PC-3 (cell line): ENCODE measurements at regions not wholly inside any gene's neighbourhood (a gene's known extent, or its start where the extent isn't known, plus 50 kb on each side); places are given as distances from the start of the nearest gene placed in this dataset.

Experiments
- ATAC-seq: fragments of 200-7000 bp; cut with Tn5 transposase; 2 replicates; pipeline ENCODE4 v1.9.1; 2020; ENCODE audit warnings: mild to moderate bottlenecking, moderate library complexity
- BruUV-seq: library from RNA; stranded (reverse); fragments of 400-500 nt; replicated peaks from 2 replicates; lab custom pipeline; 2021; lab: Mats Ljungman, UMichigan
- CTCF ChIA-PET: fragments of 300-600 bp; sonication (Branson Sonifier 250); formaldehyde crosslinking; loops from one replicate; lab custom pipeline; 2022; ENCODE audit warnings: antibody characterized with exemption; lab: Charles Lee
- POLR2A ChIA-PET: fragments of 300-600 bp; sonication (Branson Sonifier 250); formaldehyde crosslinking; loops from one replicate; lab custom pipeline; 2022; ENCODE audit warnings: antibody characterized with exemption; ENCODE audit not compliant: unreplicated experiment; lab: Charles Lee
- DNase-seq: peaks from one replicate; pipeline ENCODE4 v3.0.0-alpha.2; 2015
- H2AFZ ChIP-seq: fragments of 300-600 bp; sonication (generic); 2 replicates; pipeline ENCODE4 v1.6.0; 2016; ENCODE audit warnings: antibody characterized with exemption, low read length
- H3F3A ChIP-seq: fragments of 300-600 bp; sonication (generic); one replicate; pipeline ENCODE4 v1.6.0; 2017; ENCODE audit warnings: antibody characterized with exemption, low read length, control low read depth, mild to moderate bottlenecking; ENCODE audit not compliant: unreplicated experiment
- H3K27ac ChIP-seq: fragments of 300-600 bp; sonication (generic); 2 replicates; pipeline ENCODE4 v1.5.1; 2016; ENCODE audit warnings: mild to moderate bottlenecking, low read length
- H3K27me3 ChIP-seq: fragments of 300-600 bp; sonication (generic); 2 replicates; pipeline ENCODE4 v1.6.1; 2016; ENCODE audit warnings: low read length, mixed read lengths
- H3K36me3 ChIP-seq: fragments of 300-600 bp; sonication (generic); 2 replicates; pipeline ENCODE4 v1.6.1; 2016; ENCODE audit warnings: low read depth, mixed run types, low read length, mixed read lengths
- H3K4me1 ChIP-seq: fragments of 300-600 bp; sonication (generic); 2 replicates; pipeline ENCODE4 v1.5.1; 2016; ENCODE audit warnings: low read length; ENCODE audit not compliant: insufficient read depth
- H3K4me2 ChIP-seq: fragments of 300-600 bp; sonication (generic); 2 replicates; pipeline ENCODE4 v1.6.0; 2016; ENCODE audit warnings: low read length
- H3K4me3 ChIP-seq: fragments of 300-600 bp; sonication (generic); 2 replicates; pipeline ENCODE4 v1.5.1; 2016; ENCODE audit warnings: mild to moderate bottlenecking, low read length, mixed read lengths
- H3K79me2 ChIP-seq: fragments of 300-600 bp; sonication (generic); 2 replicates; pipeline ENCODE4 v1.6.1; 2017; ENCODE audit warnings: low read length, mixed read lengths
- H3K9ac ChIP-seq: fragments of 300-600 bp; sonication (generic); 2 replicates; pipeline ENCODE4 v1.6.0; 2016; ENCODE audit warnings: mild to moderate bottlenecking, low read length
- H3K9me2 ChIP-seq: fragments of 300-600 bp; sonication (generic); replicated peaks from 2 replicates; pipeline ENCODE4 v1.6.1; 2016; ENCODE audit warnings: mixed run types, low read length, mixed read lengths
- H3K9me3 ChIP-seq: fragments of 300-600 bp; sonication (generic); 2 replicates; pipeline ENCODE4 v1.6.1; 2016; ENCODE audit warnings: low read length, mixed read lengths
- H4K20me1 ChIP-seq: fragments of 300-600 bp; sonication (generic); 2 replicates; pipeline ENCODE4 v1.6.1; 2016; ENCODE audit warnings: low read length, mixed read lengths
- CTCF ChIP-seq: fragments of 300-600 bp; sonication (generic); conservative IDR thresholded peaks from 2 replicates; pipeline ENCODE4 v1.5.1; 2017; ENCODE audit warnings: antibody characterized with exemption, low read depth, mild to moderate bottlenecking, low read length
- EZH2 ChIP-seq: fragments of 300-600 bp; sonication (generic); IDR thresholded peaks from one replicate; pipeline ENCODE4 v1.6.1; 2017; ENCODE audit warnings: antibody characterized with exemption, mild to moderate bottlenecking, low read length; ENCODE audit not compliant: unreplicated experiment
- EZH2phosphoT487 ChIP-seq: fragments of 300-600 bp; sonication (generic); IDR thresholded peaks from 2 replicates; pipeline ENCODE4 v1.6.1; 2018; ENCODE audit warnings: mild to moderate bottlenecking, antibody characterized with exemption, low read length, borderline replicate concordance
- intact Hi-C: fragments of 100-400 bp; cut with micrococcal nuclease; formaldehyde crosslinking; loops from 2 replicates; pipeline ENCODE4 v1.9.0; 2023

DNA sequence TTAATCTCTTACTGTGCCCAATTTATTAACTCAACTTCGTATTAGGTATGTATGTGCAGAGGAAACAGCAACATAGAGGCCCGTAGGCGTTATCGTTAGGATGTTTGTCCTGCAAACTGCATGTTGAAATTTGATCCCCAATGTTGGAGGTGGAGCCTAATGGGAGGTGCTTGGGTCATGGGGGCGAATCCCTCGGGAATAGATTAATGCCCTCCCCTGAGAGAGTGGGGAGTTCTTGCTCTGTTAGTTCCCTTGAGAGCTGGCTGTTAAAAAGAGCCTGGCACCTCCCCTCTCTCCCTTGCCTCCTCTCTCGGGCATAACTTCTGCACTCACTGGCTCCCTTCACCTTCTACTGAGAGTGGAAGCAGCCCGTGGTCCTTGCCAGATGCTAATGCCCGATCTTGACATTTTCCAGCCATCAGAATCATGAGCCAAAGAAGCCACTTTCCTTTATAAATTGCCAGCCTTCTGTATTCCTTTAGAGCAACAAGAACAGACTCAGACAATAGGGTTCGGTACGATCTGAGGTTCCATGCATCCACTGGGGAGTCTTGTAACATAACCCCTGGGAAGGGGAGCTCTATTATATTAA, 149.0 kb upstream of the RAB4A start:
- intact Hi-C loops, result no loop called here
- H3K4me2 ChIP-seq, result no peak overlapping the region
- DNase-seq (no peak), ATAC-seq (no peak)
- POLR2A ChIA-PET, result no interaction called here
- H3K79me2 ChIP-seq, result no peaks in the 10 kb centered on the region
- no peak overlapping the region for H3K27ac ChIP-seq
- H4K20me1 ChIP-seq, result no peaks in the 10 kb centered on the region
- H3K27me3 ChIP-seq, result peaks cover 51% of the 10 kb centered on the region
- TF ChIP-seq CTCF (no peak), EZH2phosphoT487 (no peak), EZH2 (no peak)
- no peaks in the 10 kb centered on the region for H3F3A ChIP-seq
- no peaks in the 10 kb centered on the region for H3K9me3 ChIP-seq
- BruUV-seq, result no TSS peak
- no peaks in the 10 kb centered on the region for H3K9me2 ChIP-seq
- no peak overlapping the region for H2AFZ ChIP-seq
- no peak overlapping the region for H3K4me3 ChIP-seq
- H3K4me1 ChIP-seq, result peaks cover 4% of the 10 kb centered on the region; the same call in 1 of the 2 replicates
- no peak overlapping the region for H3K9ac ChIP-seq
- H3K36me3 ChIP-seq, result no peaks in the 10 kb centered on the region
- CTCF ChIA-PET, result no interaction called here

- Histone ChIP-seq H2AFZ (no peak overlapping the region), H4K20me1 (no peaks in the 10 kb centered on the region), H3K9me3 (no peaks in the 10 kb centered on the region), H3K79me2 (no peaks in the 10 kb centered on the region), H3K36me3 (no peaks in the 10 kb centered on the region), H3K27me3 (peaks cover 55% of the 10 kb centered on the region), H3K4me1 (peaks cover 3% of the 10 kb centered on the region; the same call in 1 of the 2 replicates), H3K4me2 (no peak overlapping the region), H3F3A (no peaks in the 10 kb centered on the region), H3K4me3 (no peak overlapping the region), H3K9ac (no peak overlapping the region), H3K9me2 (no peaks in the 10 kb centered on the region), H3K27ac (no peak overlapping the region)
- BruUV-seq, result no TSS peak
- intact Hi-C loops, result no loop called here
- CTCF ChIA-PET, result no interaction called here
- ATAC-seq (no peak), DNase-seq (no peak)
- TF ChIP-seq EZH2phosphoT487 (no peak), EZH2 (no peak), CTCF (no peak)
- POLR2A ChIA-PET, result no interaction called here
These were observed 148.3 kb upstream of the RAB4A start for GRCh38 chr1:229122606-229123005.

GRCh38 chr1:229124116-229124515, 146.8 kb upstream of the RAB4A start:
- CTCF ChIA-PET, result no interaction called here
- BruUV-seq, result no TSS peak
- H3K4me2 ChIP-seq, result no peak overlapping the region

More at GRCh38 chr1:229124116-229124515, 146.8 kb upstream of the RAB4A start:
- no peaks in the 10 kb centered on the region for H3K9me3 ChIP-seq
- DNase-seq (no peak), ATAC-seq (no peak)
- no peak for TF ChIP-seq EZH2phosphoT487
- no peak for TF ChIP-seq CTCF
- TF ChIP-seq EZH2, result no peak
- H3K4me3 ChIP-seq, result no peak overlapping the region
- H2AFZ ChIP-seq, result no peak overlapping the region
- H3K9me2 ChIP-seq, result no peaks in the 10 kb centered on the region
- H3K79me2 ChIP-seq, result no peaks in the 10 kb centered on the region
- H3K9ac ChIP-seq, result no peak overlapping the region
- no peaks in the 10 kb centered on the region for H3F3A ChIP-seq
- intact Hi-C loops, result no loop called here
- H3K4me1 ChIP-seq, result no peaks in the 10 kb centered on the region
- H4K20me1 ChIP-seq, result no peaks in the 10 kb centered on the region
- POLR2A ChIA-PET, result no interaction called here
- H3K27ac ChIP-seq, result no peak overlapping the region
- H3K36me3 ChIP-seq, result no peaks in the 10 kb centered on the region
- H3K27me3 ChIP-seq, result peaks cover 66% of the 10 kb centered on the region
